Pancreas (tissue), 10 donors: ENCODE measurements at regions not wholly inside any gene's neighbourhood (a gene's known extent, or its start where the extent isn't known, plus 50 kb on each side); places are given as distances from the start of the nearest gene placed in this dataset.

Experiments
- ATAC-seq, 4 donors: fragments of 200-7000 bp; cut with Tn5 transposase; one replicate each; pipeline versions ENCODE4 v1.8.0 to v1.9.1; 2020; ENCODE audit warnings: mild to moderate bottlenecking in 4 of 4, moderate library complexity in 4 of 4
- DNase-seq, 6 donors: peaks; one replicate each; pipeline ENCODE4 v3.0.0-alpha.2; 2020
- FAIRE-seq: peaks from 2 replicates; lab custom pipeline; 2012; peaks lifted over from hg19 to GRCh38; lab: Jason Lieb, UNC
- H3K27ac ChIP-seq, 4 donors: fragments of 200-600 bp; sonication (generic); 1 replicate in 3 of 4; 2 replicates in 1 of 4; pipeline versions ENCODE4 v1.5.0 to v1.8.0; 2020
- H3K27me3 ChIP-seq, 4 donors: fragments of 200-600 bp; one replicate each; pipeline ENCODE4 v1.8.0; 2021
- H3K36me3 ChIP-seq, 3 donors: fragments of 200-600 bp; sonication (generic) in 1 of 3; one replicate each; pipeline versions ENCODE4 v1.5.0 to v1.8.0; 2020 to 2021
- H3K4me1 ChIP-seq, 3 donors: fragments of 200-600 bp; one replicate each; pipeline ENCODE4 v1.8.0; 2021
- H3K4me3 ChIP-seq, 4 donors: fragments of 200-600 bp; sonication (generic) in 2 of 4; one replicate each; pipeline versions ENCODE4 v1.5.0 to v1.8.0; 2020 to 2021
- H3K9me3 ChIP-seq, 4 donors: fragments of 200-600 bp; one replicate each; pipeline ENCODE4 v1.8.0; 2021
- CTCF ChIP-seq, 4 donors: fragments of 200-600 bp; sonication (generic) in 3 of 4; IDR thresholded peaks; one replicate each; pipeline versions ENCODE4 v1.5.0 to v1.8.0; 2021; ENCODE audit warnings: antibody characterized with exemption in 4 of 4
- WGBS, 2 donors: extraction: QIAGEN DNeasy Blood & Tissue Kit; methylation state at CpG; one replicate each; pipeline ENCODE4 v1.1.7; 2013; 5-methylcytosine and 5-hydroxymethylcytosine counted together
- intact Hi-C, 3 donors: fragments of 100-400 bp; cut with DNase I; formaldehyde crosslinking; loops; one replicate each; pipeline versions ENCODE4 v1.11.1 to v1.14.2; 2022
- donor health status: healthy with polysubstance abuse.
- donor health status: DM: no; HTN: no; CAD: no; lungs with moderate emphysema.
- donor health status: DM: no; HTN: no; CAD: no.
- donor health status: control.
- donor health status: control.
- donor health status: Bipolar disorder and iron deficiency.
- donor health status: DM: yes; HTN: yes; CAD: no.
- donor health status: DM: no; HTN: no; CAD: no.
- donor health status: DM: no; HTN: no; CAD: no.
- donor health status: DM: yes; HTN: yes; CAD: no.

- H3K4me1 ChIP-seq, result no peaks in the 10 kb centered on the region
- TF ChIP-seq CTCF (IDR thresholded peaks at IDR 0.05), result no peak
- no peaks in the 10 kb centered on the region for H3K27me3 ChIP-seq
- H3K9me3 ChIP-seq, result no peaks in the 10 kb centered on the region
- no peaks in the 10 kb centered on the region for H3K36me3 ChIP-seq
- intact Hi-C loops, result no loop called here
- H3K27ac ChIP-seq, result no peak overlapping the region
- ATAC-seq, result no peak
- no peak for FAIRE-seq
- 42 to 68% methylated on average over 1 of the region's 1 CpG for WGBS, 2 donors
- H3K4me3 ChIP-seq, result no peak overlapping the region
- DNase-seq, result no peak
Observed at GRCh38 chr5:105397749-105398148, 1835.2 kb upstream of the NUDT12 start.

GRCh38 chr5:105392710-105393149 lies 1830.1 kb upstream of the NUDT12 start:
- ATAC-seq (no peak), FAIRE-seq (no peak), DNase-seq (no peak)
- Histone ChIP-seq H3K27ac (no peak overlapping the region), H3K4me3 (no peak overlapping the region), H3K27me3 (no peaks in the 10 kb centered on the region), H3K9me3 (no peaks in the 10 kb centered on the region), H3K36me3 (no peaks in the 10 kb centered on the region), H3K4me1 (no peaks in the 10 kb centered on the region)
- 83 to 89% methylated on average over 18 of the region's 18 CpGs for WGBS, 2 donors
- TF ChIP-seq CTCF (IDR thresholded peaks at IDR 0.05), result no peak
- intact Hi-C loops, result no loop called here

- no peak for TF ChIP-seq CTCF (IDR thresholded peaks at IDR 0.05)
- H3K27ac ChIP-seq, result no peak overlapping the region
- intact Hi-C loops, result no loop called here
- H3K4me3 ChIP-seq, result no peak overlapping the region
- H3K27me3 ChIP-seq, result no peaks in the 10 kb centered on the region
- 86 to 90% methylated on average over 20 of the region's 20 CpGs for WGBS, 2 donors
- H3K4me1 ChIP-seq, result no peaks in the 10 kb centered on the region
- no peaks in the 10 kb centered on the region for H3K36me3 ChIP-seq
- no peak for ATAC-seq
- H3K9me3 ChIP-seq, result no peaks in the 10 kb centered on the region
- no peak for FAIRE-seq
- peak in 2 of 6 donors; percentile 22 to 37 for DNase-seq
Observed at GRCh38 chr5:105392122-105392709, 1829.6 kb upstream of the NUDT12 start.

GRCh38 chr5:105380126-105380525 lies 1817.5 kb upstream of the NUDT12 start:
- intact Hi-C loops, result no loop called here
- Histone ChIP-seq H3K36me3 (no peaks in the 10 kb centered on the region), H3K4me3 (no peak overlapping the region), H3K27me3 (no peaks in the 10 kb centered on the region), H3K4me1 (no peaks in the 10 kb centered on the region), H3K27ac (no peak overlapping the region), H3K9me3 (no peaks in the 10 kb centered on the region)
- DNase-seq (no peak), FAIRE-seq (no peak), ATAC-seq (no peak)
- no peak for TF ChIP-seq CTCF (IDR thresholded peaks at IDR 0.05)
- WGBS, 2 donors, result 67 to 93% methylated on average over 1 of the region's 1 CpG

GRCh38 chr5:105371169-105371568 lies 1808.6 kb upstream of the NUDT12 start:
- H3K27ac ChIP-seq, result no peak overlapping the region
- no peaks in the 10 kb centered on the region for H3K4me1 ChIP-seq
- 25 to 43% methylated on average over 2 of the region's 2 CpGs for WGBS, 2 donors
- ATAC-seq (no peak), DNase-seq (no peak), FAIRE-seq (no peak)
- no peaks in the 10 kb centered on the region for H3K36me3 ChIP-seq
- H3K27me3 ChIP-seq, result no peaks in the 10 kb centered on the region
- TF ChIP-seq CTCF (IDR thresholded peaks at IDR 0.05), result no peak
- H3K9me3 ChIP-seq, result no peaks in the 10 kb centered on the region
- H3K4me3 ChIP-seq, result no peak overlapping the region
- intact Hi-C loops, result no loop called here
